Fibroblast of lung (primary cell): ENCODE measurements at regions not wholly inside any gene's neighbourhood (a gene's known extent, or its start where the extent isn't known, plus 50 kb on each side); places are given as distances from the start of the nearest gene placed in this dataset.
"Not testable (repeated sequence)": the region's sequence is repeated elsewhere in the genome, so short reads cannot be mapped to it uniquely, and the experiment has no call there.

ENCODE experiments used
- EZH2 ChIP-seq: IDR thresholded peaks from 2 replicates; pipeline ENCODE4 v1.5.1; 2012; ENCODE audit warnings: low read length, control low read depth, mild to moderate bottlenecking; ENCODE audit errors: missing control alignments
- TF ChIP-seq, protein P1 (sequence below), 2 donors: IDR thresholded peaks in 1 of 2; conservative IDR thresholded peaks in 1 of 2; 1 replicate in 1 of 2; 2 replicates in 1 of 2; pipeline ENCODE4 v1.5.1; 2011 to 2012; ENCODE audit warnings: low read length in 2 of 2, control low read depth in 1 of 2, inconsistent platforms in 1 of 2, low read depth in 1 of 2, mild to moderate bottlenecking in 1 of 2

DNA sequence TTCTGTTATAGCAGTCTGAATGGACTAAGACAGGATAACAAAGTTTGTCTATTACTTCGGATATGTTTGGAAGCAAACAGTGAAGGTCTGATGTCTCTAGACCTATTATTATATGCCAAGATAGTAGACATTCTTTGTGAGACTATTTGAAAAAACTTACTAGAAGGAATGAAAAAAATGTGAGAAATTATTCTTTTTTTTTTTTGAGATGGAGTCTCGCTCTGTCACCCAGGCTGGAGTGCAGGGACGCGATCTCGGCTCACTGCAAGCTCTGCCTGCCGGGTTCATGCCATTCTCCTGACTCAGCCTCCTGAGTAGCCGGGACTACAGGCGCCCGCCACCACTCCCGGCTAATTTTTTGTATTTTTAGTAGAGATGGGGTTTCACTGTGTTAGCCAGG lies 690.7 kb upstream of the SLC35B3 start:
- TF ChIP-seq, protein P1, sequence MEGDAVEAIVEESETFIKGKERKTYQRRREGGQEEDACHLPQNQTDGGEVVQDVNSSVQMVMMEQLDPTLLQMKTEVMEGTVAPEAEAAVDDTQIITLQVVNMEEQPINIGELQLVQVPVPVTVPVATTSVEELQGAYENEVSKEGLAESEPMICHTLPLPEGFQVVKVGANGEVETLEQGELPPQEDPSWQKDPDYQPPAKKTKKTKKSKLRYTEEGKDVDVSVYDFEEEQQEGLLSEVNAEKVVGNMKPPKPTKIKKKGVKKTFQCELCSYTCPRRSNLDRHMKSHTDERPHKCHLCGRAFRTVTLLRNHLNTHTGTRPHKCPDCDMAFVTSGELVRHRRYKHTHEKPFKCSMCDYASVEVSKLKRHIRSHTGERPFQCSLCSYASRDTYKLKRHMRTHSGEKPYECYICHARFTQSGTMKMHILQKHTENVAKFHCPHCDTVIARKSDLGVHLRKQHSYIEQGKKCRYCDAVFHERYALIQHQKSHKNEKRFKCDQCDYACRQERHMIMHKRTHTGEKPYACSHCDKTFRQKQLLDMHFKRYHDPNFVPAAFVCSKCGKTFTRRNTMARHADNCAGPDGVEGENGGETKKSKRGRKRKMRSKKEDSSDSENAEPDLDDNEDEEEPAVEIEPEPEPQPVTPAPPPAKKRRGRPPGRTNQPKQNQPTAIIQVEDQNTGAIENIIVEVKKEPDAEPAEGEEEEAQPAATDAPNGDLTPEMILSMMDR (conservative IDR thresholded peaks at IDR 0.05 in 1 of 2, IDR thresholded peaks at IDR 0.05 in 1 of 2; ENCODE audit: low read depth in 1 of 2, low read length in 2 of 2): not testable (repeated sequence)
- not testable (repeated sequence) for TF ChIP-seq EZH2
